GM12878 (cell line): ENCODE measurements at regions not wholly inside any gene's neighbourhood (a gene's known extent, or its start where the extent isn't known, plus 50 kb on each side); places are given as distances from the start of the nearest gene placed in this dataset.

Experiments
- ATAC-seq: fragments of 200-7000 bp; cut with Tn5 transposase; 3 replicates; pipeline ENCODE4 v1.9.1; 2020; ENCODE audit warnings: mild to moderate bottlenecking, moderate library complexity
- BruUV-seq: library from RNA; stranded (reverse); fragments of 400-500 nt; replicated peaks from 2 replicates; lab custom pipeline; 2021; lab: Mats Ljungman, UMichigan
- CTCF ChIA-PET: fragments of 300-600 bp; sonication (Branson Sonifier 250); formaldehyde crosslinking; extraction: SDS; loops from one replicate; lab custom pipeline; 2021; ENCODE audit warnings: inconsistent platforms; lab: Yijun Ruan, JAX
- POLR2A ChIA-PET: fragments of 350-600 bp; formaldehyde crosslinking; extraction: SDS; loops from one replicate; lab custom pipeline; 2021; ENCODE audit warnings: inconsistent platforms; lab: Charles Lee
- RAD21 ChIA-PET: fragments of 300-600 bp; sonication (Branson Sonifier 250); formaldehyde crosslinking; loops from one replicate; lab custom pipeline; 2023; ENCODE audit warnings: antibody characterized with exemption; ENCODE audit not compliant: unreplicated experiment; lab: Charles Lee
- SMC1A ChIA-PET: fragments of 300-600 bp; sonication (Branson Sonifier 250); formaldehyde crosslinking; loops from one replicate; lab custom pipeline; 2023; ENCODE audit not compliant: unreplicated experiment, uncharacterized antibody; lab: Charles Lee
- DNase-seq: peaks from one replicate; pipeline ENCODE4 v3.0.0-alpha.2; 2011; ENCODE audit warnings: low read depth, low spot score
- FAIRE-seq: peaks from 3 replicates; lab custom pipeline; 2011; peaks lifted over from hg19 to GRCh38; lab: Jason Lieb, UNC
- H2AFZ ChIP-seq: 2 replicates; pipeline ENCODE4 v1.6.0; 2011; ENCODE audit warnings: low read depth, low read length, control low read depth; ENCODE audit not compliant: control insufficient read depth
- H3K27ac ChIP-seq: 2 replicates; pipeline ENCODE4 v1.5.1; 2011; ENCODE audit warnings: control low read depth; ENCODE audit not compliant: control insufficient read depth, insufficient read depth
- H3K27me3 ChIP-seq, 2 experiments: replicated peaks in 1 of 2; 2 replicates each; pipeline versions ENCODE4 v1.6.0 to v1.6.1; 2011; ENCODE audit warnings: low read length in 1 of 2; ENCODE audit not compliant: control insufficient read depth in 2 of 2, insufficient read depth in 2 of 2
- H3K36me3 ChIP-seq, 2 experiments: 2 replicates each; pipeline ENCODE4 v1.5.1; 2011; ENCODE audit warnings: low read length in 1 of 2; ENCODE audit not compliant: control insufficient read depth in 2 of 2, insufficient read depth in 2 of 2
- H3K4me1 ChIP-seq: 2 replicates; pipeline ENCODE4 v1.6.1; 2011; ENCODE audit warnings: mild to moderate bottlenecking, low read length, moderate library complexity, mixed read lengths; ENCODE audit not compliant: control insufficient read depth, insufficient read depth
- H3K4me2 ChIP-seq: 2 replicates; pipeline ENCODE4 v1.6.0; 2011; ENCODE audit warnings: control low read depth; ENCODE audit not compliant: control insufficient read depth, insufficient read depth
- H3K4me3 ChIP-seq: fragments of 200-600 bp; sonication (generic); 2 replicates; pipeline ENCODE4 v1.5.1; 2016
- H3K79me2 ChIP-seq: 2 replicates; pipeline ENCODE4 v1.6.0; 2011; ENCODE audit warnings: low read length; ENCODE audit not compliant: control insufficient read depth, insufficient read depth
- H3K9ac ChIP-seq: 2 replicates; pipeline ENCODE4 v1.8.0; 2011; ENCODE audit warnings: low read length, control low read depth, mixed read lengths; ENCODE audit not compliant: control insufficient read depth, insufficient read depth
- H3K9me3 ChIP-seq: replicated peaks from 3 replicates; pipeline ENCODE4 v1.5.1; 2011; ENCODE audit warnings: mild to moderate bottlenecking, low read length; ENCODE audit not compliant: control insufficient read depth, insufficient read depth
- H4K20me1 ChIP-seq: 2 replicates; pipeline ENCODE4 v1.6.0; 2011; ENCODE audit not compliant: control insufficient read depth, insufficient read depth
- BRCA1 ChIP-seq: IDR thresholded peaks from 2 replicates; pipeline ENCODE4 v1.6.1; 2011; ENCODE audit warnings: low read depth, low read length, improper control_type of control experiment
- ESRRA ChIP-seq: IDR thresholded peaks from 2 replicates; pipeline ENCODE4 v1.6.1; 2012; ENCODE audit warnings: mild to moderate bottlenecking, low read length, improper control_type of control experiment
- KLF5 ChIP-seq: fragments of 450-650 bp; IDR thresholded peaks from 2 replicates; pipeline ENCODE4 v1.6.1; 2014; ENCODE audit warnings: mild to moderate bottlenecking; ENCODE audit not compliant: partially characterized antibody
- MAX ChIP-seq: IDR thresholded peaks from 2 replicates; pipeline ENCODE4 v1.6.1; 2012; ENCODE audit warnings: low read depth, low read length, improper control_type of control experiment
- MEF2B ChIP-seq: fragments of 450-650 bp; IDR thresholded peaks from 2 replicates; pipeline ENCODE4 v1.6.1; 2018; ENCODE audit warnings: mild to moderate bottlenecking, moderate library complexity; ENCODE audit not compliant: partially characterized antibody, poor library complexity, severe bottlenecking
- MYC ChIP-seq: IDR thresholded peaks from 2 replicates; pipeline ENCODE4 v1.6.1; 2011; ENCODE audit warnings: mild to moderate bottlenecking, low read length, moderate library complexity, inconsistent platforms; ENCODE audit not compliant: insufficient read depth, insufficient replicate concordance, insufficient read length, severe bottlenecking
- NRF1 ChIP-seq: conservative IDR thresholded peaks from 2 replicates; pipeline ENCODE4 v1.6.1; 2011; ENCODE audit warnings: mild to moderate bottlenecking, low read depth, low read length, improper control_type of control experiment
- RAD51 ChIP-seq: fragments of 450-650 bp; IDR thresholded peaks from 2 replicates; pipeline ENCODE4 v1.6.1; 2016; ENCODE audit warnings: moderate library complexity, mild to moderate bottlenecking, inconsistent platforms
- SREBF2 ChIP-seq: IDR thresholded peaks from 2 replicates; pipeline ENCODE4 v1.6.1; 2012; ENCODE audit warnings: mild to moderate bottlenecking, low read length
- TCF3 ChIP-seq: IDR thresholded peaks from 2 replicates; pipeline ENCODE4 v1.6.1; 2012; ENCODE audit warnings: low read depth, mild to moderate bottlenecking, low read length, borderline replicate concordance; ENCODE audit not compliant: insufficient read depth
- USF2 ChIP-seq: IDR thresholded peaks from 2 replicates; pipeline ENCODE4 v1.6.1; 2011; ENCODE audit warnings: low read depth, low read length, improper control_type of control experiment, borderline replicate concordance
- ZNF622 ChIP-seq: fragments of 450-650 bp; IDR thresholded peaks from 2 replicates; pipeline ENCODE4 v1.6.1; 2017; ENCODE audit warnings: mild to moderate bottlenecking, inconsistent platforms
- ZZZ3 ChIP-seq: IDR thresholded peaks from 2 replicates; pipeline ENCODE4 v1.6.1; 2011; ENCODE audit warnings: low read depth; ENCODE audit not compliant: control insufficient read depth, insufficient read length
- WGBS: methylation state at CpG from one replicate; pipeline ENCODE4 v1.1.6; 2016; ENCODE audit warnings: low lambda C conversion rate; ENCODE audit not compliant: insufficient replicate concordance, insufficient coverage; ENCODE audit errors: missing lambda C conversion rate; 5-methylcytosine and 5-hydroxymethylcytosine counted together
- in situ Hi-C: fragments of 300-500 bp; cut with MboI; formaldehyde crosslinking; loops from 9 replicates; pipeline ENCODE4 v1.14.3; 2018; ENCODE audit warnings: mixed read lengths
- intact Hi-C: fragments of 100-400 bp; cut with micrococcal nuclease; formaldehyde crosslinking; loops from one replicate; pipeline ENCODE4 v1.14.2; 2022; ENCODE audit not compliant: unreplicated experiment
- TF ChIP-seq, protein P1 (sequence below): IDR thresholded peaks from 2 replicates; pipeline ENCODE4 v1.6.1; 2012; ENCODE audit warnings: low read length, inconsistent platforms

- TF ChIP-seq MEF2B, result no peak
Measured at GRCh38 chr13:102933523-102933922, 87.7 kb downstream of the ERCC5 start (continued).

DNA sequence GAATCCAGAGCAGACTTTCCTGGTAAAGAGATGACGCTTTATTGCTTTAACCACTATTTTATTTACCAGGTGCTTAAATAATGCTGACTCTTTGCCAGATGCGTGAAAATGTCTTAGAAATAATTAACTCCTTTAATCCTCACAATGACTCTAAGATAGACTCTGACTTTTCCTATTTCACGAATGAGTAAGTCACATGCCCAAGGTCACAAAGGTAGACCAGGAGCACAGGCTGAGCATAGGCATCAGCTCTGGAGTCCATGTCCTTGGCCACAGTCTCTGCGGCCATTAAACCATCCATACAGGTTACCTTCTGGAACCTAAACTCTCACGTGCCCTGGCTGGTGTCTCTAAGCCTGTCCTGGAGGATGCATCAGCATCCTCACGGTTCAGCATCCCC is 87.3 kb downstream of the ERCC5 start:
- FAIRE-seq (no peak), ATAC-seq (no peak), DNase-seq (no peak)
- Histone ChIP-seq H3K27ac (no peak overlapping the region), H3K4me3 (no peak overlapping the region), H3K27me3 (no peaks in the 10 kb centered on the region), H4K20me1 (no peaks in the 10 kb centered on the region), H3K9me3 (no peaks in the 10 kb centered on the region), H3K4me2 (no peak overlapping the region), H3K79me2 (no peaks in the 10 kb centered on the region), H3K9ac (no peak overlapping the region), H3K4me1 (peaks cover 19% of the 10 kb centered on the region), H2AFZ (no peak overlapping the region), H3K36me3 (no peaks in the 10 kb centered on the region)
- CTCF ChIA-PET, result interaction anchor here (0.9 to 1.0 kb wide), 3 partner anchors 13 to 129 kb away, joined by 3 to 4 read pairs (median 3); no protein-coding TSS in a partner anchor
- POLR2A ChIA-PET, result no interaction called here
- SMC1A ChIA-PET, result interaction anchor here (0.9 to 2.8 kb wide), 6 partner anchors 11 to 208 kb away, joined by 3 to 7 read pairs (median 4); no protein-coding TSS in a partner anchor
- intact Hi-C loops, result loop anchor here (10.0 kb wide), 1 partner anchor 132 kb away; the partner anchor contains the start of gene SLC10A2
- in situ Hi-C loops, result no loop called here
- no peak for TF ChIP-seq KLF5
- TF ChIP-seq TCF3, result no peak
- no peak for TF ChIP-seq ZZZ3
- TF ChIP-seq, protein P1, sequence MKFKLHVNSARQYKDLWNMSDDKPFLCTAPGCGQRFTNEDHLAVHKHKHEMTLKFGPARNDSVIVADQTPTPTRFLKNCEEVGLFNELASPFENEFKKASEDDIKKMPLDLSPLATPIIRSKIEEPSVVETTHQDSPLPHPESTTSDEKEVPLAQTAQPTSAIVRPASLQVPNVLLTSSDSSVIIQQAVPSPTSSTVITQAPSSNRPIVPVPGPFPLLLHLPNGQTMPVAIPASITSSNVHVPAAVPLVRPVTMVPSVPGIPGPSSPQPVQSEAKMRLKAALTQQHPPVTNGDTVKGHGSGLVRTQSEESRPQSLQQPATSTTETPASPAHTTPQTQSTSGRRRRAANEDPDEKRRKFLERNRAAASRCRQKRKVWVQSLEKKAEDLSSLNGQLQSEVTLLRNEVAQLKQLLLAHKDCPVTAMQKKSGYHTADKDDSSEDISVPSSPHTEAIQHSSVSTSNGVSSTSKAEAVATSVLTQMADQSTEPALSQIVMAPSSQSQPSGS, result no peak
- TF ChIP-seq RAD51, result no peak
- TF ChIP-seq SREBF2, result no peak
- TF ChIP-seq ESRRA, result no peak
- no peak for TF ChIP-seq NRF1
- TF ChIP-seq USF2, result no peak
- no peak for TF ChIP-seq MYC
- no peak for TF ChIP-seq BRCA1
- no peak for TF ChIP-seq ZNF622
- TF ChIP-seq MAX, result no peak
- RAD21 ChIA-PET, result interaction anchor here (0.5 to 1.2 kb wide), 2 partner anchors 36 to 37 kb away, joined by 3 to 5 read pairs; no protein-coding TSS in a partner anchor
- no TSS peak for BruUV-seq
- WGBS, result 40% methylated on average over 6 of the region's 6 CpGs
